ENCODE measurements at regions not wholly inside any gene's neighbourhood (a gene's known extent, or its start where the extent isn't known, plus 50 kb on each side); places are given as distances from the start of the nearest gene placed in this dataset.
"Not testable (repeated sequence)": the region's sequence is repeated elsewhere in the genome, so short reads cannot be mapped to it uniquely, and the experiment has no call there.

- Mint-ChIP-seq H3K27me3 (ENCODE audit: unreplicated experiment) (no peaks in the 10 kb centered on the region), H3K4me1 (ENCODE audit: low read depth, unreplicated experiment) (peaks cover 4% of the 10 kb centered on the region), H3K4me3 (ENCODE audit: unreplicated experiment) (no peak overlapping the region), H3K36me3 (ENCODE audit: unreplicated experiment) (no peaks in the 10 kb centered on the region), H3K9me3 (ENCODE audit: unreplicated experiment) (no peaks in the 10 kb centered on the region), H3K27ac (ENCODE audit: unreplicated experiment) (no peak overlapping the region)
- TF ChIP-seq CTCF (IDR thresholded peaks at IDR 0.05; ENCODE audit: partially characterized antibody, unreplicated experiment) = no peak
- no peak for DNase-seq
Observed at GRCh38 chr20:51924509-51924908, 122.2 kb upstream of the SALL4 start.

- no peak for TF ChIP-seq CTCF (IDR thresholded peaks at IDR 0.05; ENCODE audit: partially characterized antibody, unreplicated experiment)
- H3K27ac Mint-ChIP-seq (ENCODE audit: unreplicated experiment) = no peak overlapping the region
- H3K36me3 Mint-ChIP-seq (ENCODE audit: unreplicated experiment) = no peaks in the 10 kb centered on the region
- no peak overlapping the region for H3K4me3 Mint-ChIP-seq (ENCODE audit: unreplicated experiment)
- no peaks in the 10 kb centered on the region for H3K27me3 Mint-ChIP-seq (ENCODE audit: unreplicated experiment)
- no peak for DNase-seq
- peaks cover 4% of the 10 kb centered on the region for H3K4me1 Mint-ChIP-seq (ENCODE audit: low read depth, unreplicated experiment)
- no peaks in the 10 kb centered on the region for H3K9me3 Mint-ChIP-seq (ENCODE audit: unreplicated experiment)
Observed at GRCh38 chr20:51923633-51924032, 121.3 kb upstream of the SALL4 start.

GRCh38 chr20:51922812-51923211, 120.5 kb upstream of the SALL4 start:
- H3K36me3 Mint-ChIP-seq (ENCODE audit: unreplicated experiment); H3K4me3 Mint-ChIP-seq (ENCODE audit: unreplicated experiment); H3K27me3 Mint-ChIP-seq (ENCODE audit: unreplicated experiment); H3K27ac Mint-ChIP-seq (ENCODE audit: unreplicated experiment); H3K9me3 Mint-ChIP-seq (ENCODE audit: unreplicated experiment); DNase-seq; H3K4me1 Mint-ChIP-seq (ENCODE audit: low read depth, unreplicated experiment): not testable (repeated sequence)

GRCh38 chr20:51918561-51918960, 116.2 kb upstream of the SALL4 start:
- Mint-ChIP-seq H3K36me3 (ENCODE audit: unreplicated experiment) (no peaks in the 10 kb centered on the region), H3K4me1 (ENCODE audit: low read depth, unreplicated experiment) (peaks cover 4% of the 10 kb centered on the region)

GRCh38 chr20:51917886-51918535, 115.7 kb upstream of the SALL4 start:
- H3K27ac Mint-ChIP-seq (ENCODE audit: unreplicated experiment) = no peak overlapping the region
- peaks cover 4% of the 10 kb centered on the region for H3K4me1 Mint-ChIP-seq (ENCODE audit: low read depth, unreplicated experiment)
- no peak overlapping the region for H3K4me3 Mint-ChIP-seq (ENCODE audit: unreplicated experiment)
- H3K9me3 Mint-ChIP-seq (ENCODE audit: unreplicated experiment) = no peaks in the 10 kb centered on the region
- H3K36me3 Mint-ChIP-seq (ENCODE audit: unreplicated experiment) = no peaks in the 10 kb centered on the region
- DNase-seq = no peak
- peaks cover 3% of the 10 kb centered on the region for H3K27me3 Mint-ChIP-seq (ENCODE audit: unreplicated experiment)
- TF ChIP-seq CTCF (IDR thresholded peaks at IDR 0.05; ENCODE audit: partially characterized antibody, unreplicated experiment) = no peak

More at GRCh38 chr20:51918561-51918960, 116.2 kb upstream of the SALL4 start:
- no peak for DNase-seq
- no peak for TF ChIP-seq CTCF (IDR thresholded peaks at IDR 0.05; ENCODE audit: partially characterized antibody, unreplicated experiment)
- Mint-ChIP-seq H3K9me3 (ENCODE audit: unreplicated experiment) (no peaks in the 10 kb centered on the region), H3K27me3 (ENCODE audit: unreplicated experiment) (no peaks in the 10 kb centered on the region), H3K4me3 (ENCODE audit: unreplicated experiment) (no peak overlapping the region), H3K27ac (ENCODE audit: unreplicated experiment) (no peak overlapping the region)

Measured in glutamatergic neuron (in vitro differentiated cells).